ENCODE measurements at regions not wholly inside any gene's neighbourhood (a gene's known extent, or its start where the extent isn't known, plus 50 kb on each side); places are given as distances from the start of the nearest gene placed in this dataset.

- H3K14ac ChIP-seq (ENCODE audit: low read length), result no peak overlapping the region
- no peak for DNase-seq
- no peaks in the 10 kb centered on the region for H3K36me3 ChIP-seq (ENCODE audit: control insufficient read depth in 1 of 2, insufficient read depth in 2 of 2, low read length in 2 of 2)
- H3K27ac ChIP-seq (ENCODE audit: low read depth, low read length), result no peak overlapping the region
- no peaks in the 10 kb centered on the region for H3K79me1 ChIP-seq (ENCODE audit: low read length)
- no peak overlapping the region for H3K23ac ChIP-seq (ENCODE audit: low read length)
- H3K18ac ChIP-seq (ENCODE audit: low read length), result no peak overlapping the region
- no peaks in the 10 kb centered on the region for H3K9me3 ChIP-seq (ENCODE audit: insufficient read depth, low read depth, low read length)
- no peak overlapping the region for H4K8ac ChIP-seq (ENCODE audit: low read depth, low read length)
- no peak overlapping the region for H2BK12ac ChIP-seq (ENCODE audit: low read length)
- H4K91ac ChIP-seq (ENCODE audit: low read depth, low read length), result no peak overlapping the region
- no peaks in the 10 kb centered on the region for H3K27me3 ChIP-seq (ENCODE audit: insufficient read depth, low read length)
- no peak overlapping the region for H4K12ac ChIP-seq (ENCODE audit: low read depth, low read length)
- H3K79me2 ChIP-seq (ENCODE audit: control insufficient read depth, insufficient read depth, low read length, poor library complexity), result no peaks in the 10 kb centered on the region
- H2BK5ac ChIP-seq (ENCODE audit: low read depth, low read length, poor library complexity), result no peak overlapping the region
- H3K4me2 ChIP-seq (ENCODE audit: low read length), result no peak overlapping the region
- H3K4me1 ChIP-seq (ENCODE audit: control insufficient read depth in 1 of 2, insufficient read depth in 2 of 2, low read length in 2 of 2), result no peaks in the 10 kb centered on the region
- no peak overlapping the region for H2AFZ ChIP-seq (ENCODE audit: insufficient read depth, low read length, poor library complexity)
- H2BK120ac ChIP-seq (ENCODE audit: insufficient read depth, low read length, poor library complexity), result no peak overlapping the region
- H2AK5ac ChIP-seq (ENCODE audit: low read length), result no peak overlapping the region
- no peak overlapping the region for H3K9ac ChIP-seq (ENCODE audit: low read length)
- H3K4me3 ChIP-seq (ENCODE audit: low read depth, low read length), result no peak overlapping the region
- H3K4ac ChIP-seq (ENCODE audit: low read depth, low read length), result no peak overlapping the region
Measured at GRCh38 chr14:28340816-28341215, 425.8 kb upstream of the FOXG1 start.

GRCh38 chr14:28344381-28344780 lies 422.2 kb upstream of the FOXG1 start:
- H2BK12ac ChIP-seq (ENCODE audit: low read length), result no peak overlapping the region

GRCh38 chr14:28348797-28349196 lies 417.8 kb upstream of the FOXG1 start:
- Histone ChIP-seq H3K27ac (ENCODE audit: low read depth, low read length) (no peak overlapping the region), H2AK5ac (ENCODE audit: low read length) (no peak overlapping the region), H3K36me3 (ENCODE audit: control insufficient read depth in 1 of 2, insufficient read depth in 2 of 2, low read length in 2 of 2) (no peaks in the 10 kb centered on the region), H3K18ac (ENCODE audit: low read length) (no peak overlapping the region), H3K4me1 (ENCODE audit: control insufficient read depth in 1 of 2, insufficient read depth in 2 of 2, low read length in 2 of 2) (no peaks in the 10 kb centered on the region), H2BK5ac (ENCODE audit: low read depth, low read length, poor library complexity) (no peak overlapping the region), H4K8ac (ENCODE audit: low read depth, low read length) (no peak overlapping the region), H3K79me1 (ENCODE audit: low read length) (no peaks in the 10 kb centered on the region), H3K79me2 (ENCODE audit: control insufficient read depth, insufficient read depth, low read length, poor library complexity) (no peaks in the 10 kb centered on the region), H3K23ac (ENCODE audit: low read length) (no peak overlapping the region), H2BK120ac (ENCODE audit: insufficient read depth, low read length, poor library complexity) (no peak overlapping the region), H3K4me3 (ENCODE audit: low read depth, low read length) (no peak overlapping the region), H2BK12ac (ENCODE audit: low read length) (no peak overlapping the region), H3K27me3 (ENCODE audit: insufficient read depth, low read length) (no peaks in the 10 kb centered on the region), H3K9ac (ENCODE audit: low read length) (no peak overlapping the region), H3K4me2 (ENCODE audit: low read length) (no peak overlapping the region), H2AFZ (ENCODE audit: insufficient read depth, low read length, poor library complexity) (no peak overlapping the region), H3K9me3 (ENCODE audit: insufficient read depth, low read depth, low read length) (no peaks in the 10 kb centered on the region), H4K91ac (ENCODE audit: low read depth, low read length) (no peak overlapping the region), H3K14ac (ENCODE audit: low read length) (no peak overlapping the region), H4K12ac (ENCODE audit: low read depth, low read length) (no peak overlapping the region), H3K4ac (ENCODE audit: low read depth, low read length) (no peak overlapping the region)
- WGBS (ENCODE audit: extremely low coverage, insufficient coverage, insufficient read length), result no CpG with 5 or more reads among the region's 5 CpGs
- no peak for DNase-seq

More at GRCh38 chr14:28344381-28344780, 422.2 kb upstream of the FOXG1 start:
- no peak overlapping the region for H3K23ac ChIP-seq (ENCODE audit: low read length)
- H3K9me3 ChIP-seq (ENCODE audit: insufficient read depth, low read depth, low read length), result no peaks in the 10 kb centered on the region
- H3K4me2 ChIP-seq (ENCODE audit: low read length), result no peak overlapping the region
- no peak overlapping the region for H4K91ac ChIP-seq (ENCODE audit: low read depth, low read length)
- H4K8ac ChIP-seq (ENCODE audit: low read depth, low read length), result no peak overlapping the region
- no peak for DNase-seq
- H2BK120ac ChIP-seq (ENCODE audit: insufficient read depth, low read length, poor library complexity), result no peak overlapping the region
- no peak overlapping the region for H3K9ac ChIP-seq (ENCODE audit: low read length)
- no peaks in the 10 kb centered on the region for H3K4me1 ChIP-seq (ENCODE audit: control insufficient read depth in 1 of 2, insufficient read depth in 2 of 2, low read length in 2 of 2)
- H3K14ac ChIP-seq (ENCODE audit: low read length), result no peak overlapping the region
- H4K12ac ChIP-seq (ENCODE audit: low read depth, low read length), result no peak overlapping the region
- no peak overlapping the region for H2BK5ac ChIP-seq (ENCODE audit: low read depth, low read length, poor library complexity)
- H3K36me3 ChIP-seq (ENCODE audit: control insufficient read depth in 1 of 2, insufficient read depth in 2 of 2, low read length in 2 of 2), result no peaks in the 10 kb centered on the region
- H3K27ac ChIP-seq (ENCODE audit: low read depth, low read length), result no peak overlapping the region
- no peaks in the 10 kb centered on the region for H3K79me1 ChIP-seq (ENCODE audit: low read length)
- no peaks in the 10 kb centered on the region for H3K79me2 ChIP-seq (ENCODE audit: control insufficient read depth, insufficient read depth, low read length, poor library complexity)
- H3K27me3 ChIP-seq (ENCODE audit: insufficient read depth, low read length), result no peaks in the 10 kb centered on the region
- no peak overlapping the region for H2AK5ac ChIP-seq (ENCODE audit: low read length)
- no peak overlapping the region for H3K18ac ChIP-seq (ENCODE audit: low read length)
- no peak overlapping the region for H2AFZ ChIP-seq (ENCODE audit: insufficient read depth, low read length, poor library complexity)
- H3K4me3 ChIP-seq (ENCODE audit: low read depth, low read length), result no peak overlapping the region
- H3K4ac ChIP-seq (ENCODE audit: low read depth, low read length), result no peak overlapping the region

GRCh38 chr14:28356819-28357218 lies 409.8 kb upstream of the FOXG1 start:
- no peaks in the 10 kb centered on the region for H3K79me1 ChIP-seq (ENCODE audit: low read length)
- no CpG with 5 or more reads among the region's 1 CpG for WGBS (ENCODE audit: extremely low coverage, insufficient coverage, insufficient read length)
- H4K91ac ChIP-seq (ENCODE audit: low read depth, low read length), result no peak overlapping the region
- DNase-seq, result no peak
- H3K23ac ChIP-seq (ENCODE audit: low read length), result no peak overlapping the region
- H3K4me3 ChIP-seq (ENCODE audit: low read depth, low read length), result no peak overlapping the region
- no peak overlapping the region for H4K8ac ChIP-seq (ENCODE audit: low read depth, low read length)
- no peak overlapping the region for H3K4me2 ChIP-seq (ENCODE audit: low read length)
- no peak overlapping the region for H2BK120ac ChIP-seq (ENCODE audit: insufficient read depth, low read length, poor library complexity)
- no peak overlapping the region for H3K27ac ChIP-seq (ENCODE audit: low read depth, low read length)
- no peak overlapping the region for H4K12ac ChIP-seq (ENCODE audit: low read depth, low read length)
- no peaks in the 10 kb centered on the region for H3K79me2 ChIP-seq (ENCODE audit: control insufficient read depth, insufficient read depth, low read length, poor library complexity)
- H3K4ac ChIP-seq (ENCODE audit: low read depth, low read length), result no peak overlapping the region
- no peaks in the 10 kb centered on the region for H3K36me3 ChIP-seq (ENCODE audit: control insufficient read depth in 1 of 2, insufficient read depth in 2 of 2, low read length in 2 of 2)
- no peak overlapping the region for H2BK12ac ChIP-seq (ENCODE audit: low read length)
- H3K27me3 ChIP-seq (ENCODE audit: insufficient read depth, low read length), result no peaks in the 10 kb centered on the region
- H3K9ac ChIP-seq (ENCODE audit: low read length), result no peak overlapping the region
- no peak overlapping the region for H3K18ac ChIP-seq (ENCODE audit: low read length)
- H3K14ac ChIP-seq (ENCODE audit: low read length), result no peak overlapping the region
- no peaks in the 10 kb centered on the region for H3K4me1 ChIP-seq (ENCODE audit: control insufficient read depth in 1 of 2, insufficient read depth in 2 of 2, low read length in 2 of 2)
- H2AFZ ChIP-seq (ENCODE audit: insufficient read depth, low read length, poor library complexity), result no peak overlapping the region
- H2AK5ac ChIP-seq (ENCODE audit: low read length), result no peak overlapping the region
- no peak overlapping the region for H2BK5ac ChIP-seq (ENCODE audit: low read depth, low read length, poor library complexity)
- H3K9me3 ChIP-seq (ENCODE audit: insufficient read depth, low read depth, low read length), result no peaks in the 10 kb centered on the region

- no peaks in the 10 kb centered on the region for H3K9me3 ChIP-seq (ENCODE audit: insufficient read depth, low read depth, low read length)
- WGBS (ENCODE audit: extremely low coverage, insufficient coverage, insufficient read length), result no CpG with 5 or more reads among the region's 1 CpG
- no peak overlapping the region for H2BK12ac ChIP-seq (ENCODE audit: low read length)
- no peaks in the 10 kb centered on the region for H3K27me3 ChIP-seq (ENCODE audit: insufficient read depth, low read length)
- no peak overlapping the region for H3K4ac ChIP-seq (ENCODE audit: low read depth, low read length)
- DNase-seq, result no peak
- no peak overlapping the region for H3K9ac ChIP-seq (ENCODE audit: low read length)
- no peak overlapping the region for H4K12ac ChIP-seq (ENCODE audit: low read depth, low read length)
- H4K91ac ChIP-seq (ENCODE audit: low read depth, low read length), result no peak overlapping the region
- H3K79me1 ChIP-seq (ENCODE audit: low read length), result no peaks in the 10 kb centered on the region
- H2AFZ ChIP-seq (ENCODE audit: insufficient read depth, low read length, poor library complexity), result no peak overlapping the region
- H2BK120ac ChIP-seq (ENCODE audit: insufficient read depth, low read length, poor library complexity), result no peak overlapping the region
- no peak overlapping the region for H2AK5ac ChIP-seq (ENCODE audit: low read length)
- no peak overlapping the region for H3K27ac ChIP-seq (ENCODE audit: low read depth, low read length)
- no peaks in the 10 kb centered on the region for H3K4me1 ChIP-seq (ENCODE audit: control insufficient read depth in 1 of 2, insufficient read depth in 2 of 2, low read length in 2 of 2)
- no peak overlapping the region for H3K18ac ChIP-seq (ENCODE audit: low read length)
- no peaks in the 10 kb centered on the region for H3K36me3 ChIP-seq (ENCODE audit: control insufficient read depth in 1 of 2, insufficient read depth in 2 of 2, low read length in 2 of 2)
- H3K14ac ChIP-seq (ENCODE audit: low read length), result no peak overlapping the region
- no peak overlapping the region for H3K4me3 ChIP-seq (ENCODE audit: low read depth, low read length)
- H3K4me2 ChIP-seq (ENCODE audit: low read length), result no peak overlapping the region
- H3K79me2 ChIP-seq (ENCODE audit: control insufficient read depth, insufficient read depth, low read length, poor library complexity), result no peaks in the 10 kb centered on the region
- no peak overlapping the region for H4K8ac ChIP-seq (ENCODE audit: low read depth, low read length)
- no peak overlapping the region for H2BK5ac ChIP-seq (ENCODE audit: low read depth, low read length, poor library complexity)
- no peak overlapping the region for H3K23ac ChIP-seq (ENCODE audit: low read length)
Measured at GRCh38 chr14:28361486-28361885, 405.1 kb upstream of the FOXG1 start.
